HCT116 (cell line): ENCODE measurements at regions not wholly inside any gene's neighbourhood (a gene's known extent, or its start where the extent isn't known, plus 50 kb on each side); places are given as distances from the start of the nearest gene placed in this dataset.

Source experiments
- ATAC-seq: fragments of 200-7000 bp; cut with Tn5 transposase; 2 replicates; pipeline ENCODE4 v1.9.1; 2020; ENCODE audit warnings: mild to moderate bottlenecking, moderate library complexity
- BruUV-seq: library from RNA; stranded (reverse); fragments of 400-500 nt; replicated peaks from 2 replicates; lab custom pipeline; 2021; lab: Mats Ljungman, UMichigan
- CTCF ChIA-PET: fragments of 300-600 bp; sonication (Branson Sonifier 250); formaldehyde crosslinking; loops from one replicate; lab custom pipeline; 2021; ENCODE audit warnings: antibody characterized with exemption; lab: Charles Lee
- POLR2A ChIA-PET: fragments of 300-600, 350-600 bp; sonication (Branson Sonifier 250); formaldehyde crosslinking; loops from one replicate; lab custom pipeline; 2021; ENCODE audit warnings: antibody characterized with exemption; lab: Charles Lee
- RAD21 ChIA-PET, 2 experiments: fragments of 300-600 bp; sonication (Branson Sonifier 250); formaldehyde crosslinking; loops; one replicate each; lab custom pipeline; 2023; ENCODE audit warnings: low total read pairs in 2 of 2; ENCODE audit not compliant: uncharacterized antibody in 2 of 2, unreplicated experiment in 2 of 2, low non-redundant PET in 1 of 2; lab: Charles Lee
- DNase-seq: peaks from one replicate; pipeline ENCODE4 v3.0.0-alpha.2; 2010; ENCODE audit warnings: low read depth, low spot score
- H2AFZ ChIP-seq: fragments of 200-600 bp; shearing (Covaris generic), sonication (generic); 2 replicates; pipeline ENCODE4 v1.6.1; 2017; ENCODE audit warnings: low read depth, mixed run types, mixed read lengths, antibody characterized with exemption, low read length; ENCODE audit not compliant: poor library complexity, severe bottlenecking
- H3K27ac ChIP-seq: 2 replicates; pipeline ENCODE4 v1.5.1; 2012; ENCODE audit warnings: low read depth, low read length
- H3K27me3 ChIP-seq: fragments of 200-600 bp; sonication (generic); 2 replicates; pipeline ENCODE4 v1.6.1; 2016; ENCODE audit warnings: mixed run types, low read length, mixed read lengths; ENCODE audit not compliant: insufficient read depth
- H3K36me3 ChIP-seq, 2 experiments: fragments of 200-500 bp in 1 of 2; fragments of 200-600 bp in 1 of 2; sonication (Bioruptor generic) in 1 of 2; sonication (generic) in 1 of 2; 2 replicates each; pipeline versions ENCODE4 v1.5.1 to v1.6.1; 2014 to 2016; ENCODE audit warnings: low read length in 2 of 2, inconsistent platforms in 1 of 2, mixed read lengths in 1 of 2, mixed run types in 1 of 2; ENCODE audit not compliant: insufficient read depth in 2 of 2, control insufficient read depth in 1 of 2
- H3K4me1 ChIP-seq, 2 experiments: fragments of 200-600 bp in 1 of 2; sonication (generic) in 1 of 2; 2 replicates each; pipeline versions ENCODE4 v1.5.1 to v1.6.1; 2012 to 2017; ENCODE audit warnings: low read length in 2 of 2, inconsistent platforms in 1 of 2, mild to moderate bottlenecking in 1 of 2, mixed read lengths in 1 of 2, mixed run types in 1 of 2, moderate library complexity in 1 of 2; ENCODE audit not compliant: insufficient read depth in 2 of 2, control insufficient read depth in 1 of 2
- H3K4me2 ChIP-seq: fragments of 200-600 bp; sonication (generic); 2 replicates; pipeline ENCODE4 v1.6.1; 2017; ENCODE audit warnings: mixed run types, low read length, mixed read lengths
- H3K4me3 ChIP-seq, 2 experiments: fragments of 200-600 bp in 1 of 2; sonication (generic) in 1 of 2; replicated peaks in 1 of 2; 2 replicates each; pipeline ENCODE4 v1.5.1; 2011 to 2016; ENCODE audit warnings: low read length in 2 of 2, control low read depth in 1 of 2, low read depth in 1 of 2, mild to moderate bottlenecking in 1 of 2, mixed read lengths in 1 of 2, mixed run types in 1 of 2
- H3K79me2 ChIP-seq: fragments of 200-600 bp; sonication (generic); 2 replicates; pipeline ENCODE4 v1.6.1; 2017; ENCODE audit warnings: mild to moderate bottlenecking, mixed run types, low read length, moderate library complexity, mixed read lengths; ENCODE audit not compliant: insufficient read depth
- H3K9ac ChIP-seq: fragments of 200-600 bp; sonication (generic); 2 replicates; pipeline ENCODE4 v1.6.1; 2016; ENCODE audit warnings: low read length, mixed read lengths
- H3K9me2 ChIP-seq: fragments of 200-600 bp; sonication (generic), shearing (Covaris generic); 2 replicates; pipeline ENCODE4 v1.6.1; 2017; ENCODE audit warnings: mixed run types, mild to moderate bottlenecking, moderate library complexity; ENCODE audit not compliant: insufficient read depth
- H3K9me3 ChIP-seq, 2 experiments: fragments of 200-500 bp in 1 of 2; fragments of 200-600 bp in 1 of 2; sonication (Bioruptor generic) in 1 of 2; sonication (generic) in 1 of 2; 2 replicates each; pipeline ENCODE4 v1.6.1; 2014 to 2017; ENCODE audit warnings: low read length in 2 of 2, mixed read lengths in 2 of 2, inconsistent platforms in 1 of 2, low read depth in 1 of 2, mild to moderate bottlenecking in 1 of 2, mixed run types in 1 of 2, moderate library complexity in 1 of 2; ENCODE audit not compliant: control insufficient read depth in 1 of 2, insufficient read depth in 1 of 2
- H4K20me1 ChIP-seq: fragments of 200-600 bp; sonication (generic), shearing (Covaris generic); 2 replicates; pipeline ENCODE4 v1.6.1; 2017; ENCODE audit warnings: mixed run types, mild to moderate bottlenecking, moderate library complexity; ENCODE audit not compliant: insufficient read depth
- CBX3 ChIP-seq: IDR thresholded peaks from 2 replicates; pipeline ENCODE4 v1.6.1; 2012; ENCODE audit warnings: low read depth
- CEBPB ChIP-seq: IDR thresholded peaks from 2 replicates; pipeline ENCODE4 v1.6.1; 2012; ENCODE audit warnings: low read depth
- CTCF ChIP-seq, 3 experiments: fragments of 200-600 bp in 1 of 3; sonication (generic) in 1 of 3; IDR thresholded peaks in 2 of 3; conservative IDR thresholded peaks in 1 of 3; 2 replicates each; pipeline ENCODE4 v1.5.1; 2012 to 2017; ENCODE audit warnings: low read depth in 2 of 3, low read length in 2 of 3, antibody characterized with exemption in 1 of 3, borderline replicate concordance in 1 of 3, control low read depth in 1 of 3, mild to moderate bottlenecking in 1 of 3, mixed read lengths in 1 of 3, mixed run types in 1 of 3, moderate library complexity in 1 of 3; ENCODE audit not compliant: insufficient read depth in 1 of 3
- EGR1 ChIP-seq: IDR thresholded peaks from 2 replicates; pipeline ENCODE4 v1.6.1; 2012; ENCODE audit warnings: low read depth
- ELF1 ChIP-seq: IDR thresholded peaks from 2 replicates; pipeline ENCODE4 v1.6.1; 2012; ENCODE audit warnings: low read depth, borderline replicate concordance
- POLR2AphosphoS5 ChIP-seq: IDR thresholded peaks from 2 replicates; pipeline ENCODE4 v1.6.1; 2011; ENCODE audit warnings: mild to moderate bottlenecking, low read depth, low read length, moderate library complexity
- RAD21 ChIP-seq: IDR thresholded peaks from 2 replicates; pipeline ENCODE4 v1.6.1; 2012; ENCODE audit warnings: low read depth, mild to moderate bottlenecking
- SIN3A ChIP-seq: IDR thresholded peaks from 2 replicates; pipeline ENCODE4 v1.6.1; 2012; ENCODE audit warnings: low read depth
- SP1 ChIP-seq: IDR thresholded peaks from 2 replicates; pipeline ENCODE4 v1.6.1; 2012; ENCODE audit warnings: low read depth
- YY1 ChIP-seq: IDR thresholded peaks from 2 replicates; pipeline ENCODE4 v1.6.1; 2011; ENCODE audit warnings: low read length, low read depth, moderate library complexity, mild to moderate bottlenecking; ENCODE audit not compliant: insufficient replicate concordance; ENCODE audit errors: extremely low read depth
- ZBTB33 ChIP-seq: IDR thresholded peaks from 2 replicates; pipeline ENCODE4 v1.6.1; 2011; ENCODE audit warnings: mild to moderate bottlenecking, low read length, moderate library complexity; ENCODE audit not compliant: insufficient replicate concordance; ENCODE audit errors: extremely low read depth
- ZFX ChIP-seq: fragments of 450-650 bp; IDR thresholded peaks from 2 replicates; pipeline ENCODE4 v1.6.1; 2017
- intact Hi-C: fragments of 100-400 bp; cut with micrococcal nuclease; formaldehyde crosslinking; loops from 2 replicates; pipeline ENCODE4 v1.10.0; 2022

GRCh38 chr6:51301962-51302361 is 483.3 kb downstream of the TFAP2B start (continued):
- TF ChIP-seq ZBTB33: no peak

- Histone ChIP-seq H3K36me3 (no peaks in the 10 kb centered on the region), H3K9ac (no peak overlapping the region), H3K27me3 (no peaks in the 10 kb centered on the region), H3K79me2 (no peaks in the 10 kb centered on the region), H3K27ac (no peak overlapping the region), H3K9me2 (no peaks in the 10 kb centered on the region)
- POLR2A ChIA-PET: no interaction called here
- RAD21 ChIA-PET: no interaction called here
- DNase-seq (no peak), ATAC-seq (no peak)
- no peak for TF ChIP-seq YY1
- no peak for TF ChIP-seq SIN3A
- TF ChIP-seq RAD21: no peak
- TF ChIP-seq POLR2AphosphoS5: no peak
- TF ChIP-seq ELF1: no peak
- no peak for TF ChIP-seq CEBPB
- TF ChIP-seq SP1: no peak
- no peak for TF ChIP-seq ZBTB33
- no peak for TF ChIP-seq CBX3
- TF ChIP-seq EGR1: no peak
- TF ChIP-seq ZFX: no peak
- TF ChIP-seq CTCF (IDR thresholded peaks at IDR 0.05 in 2 of 3, conservative IDR thresholded peaks at IDR 0.05 in 1 of 3; ENCODE audit: borderline replicate concordance in 1 of 3, insufficient read depth in 1 of 3, low read depth in 2 of 3, low read length in 2 of 3): no peak
- TF ChIP-seq, all 23 proteins: peak for 0
- no peak overlapping the region for H3K4me3 ChIP-seq
- H3K9me3 ChIP-seq: peaks cover 4 to 7% of the 10 kb centered on the region in 2 experiments; a peak in 2 of 4 replicates
- intact Hi-C loops: no loop called here
- no peaks in the 10 kb centered on the region for H3K4me1 ChIP-seq
- H4K20me1 ChIP-seq: no peaks in the 10 kb centered on the region
- CTCF ChIA-PET: no interaction called here
- H2AFZ ChIP-seq: no peak overlapping the region
- no peak overlapping the region for H3K4me2 ChIP-seq
- BruUV-seq: no TSS peak
Observed at GRCh38 chr6:51302431-51302830, 483.8 kb downstream of the TFAP2B start.
